H9 (cell line): ENCODE measurements at regions not wholly inside any gene's neighbourhood (a gene's known extent, or its start where the extent isn't known, plus 50 kb on each side); places are given as distances from the start of the nearest gene placed in this dataset.

Experiments used
- DNase-seq: peaks from one replicate; pipeline ENCODE4 v3.0.0-alpha.2; 2017
- H2AFZ ChIP-seq: one replicate; pipeline ENCODE4 v1.6.1; 2013; ENCODE audit warnings: mild to moderate bottlenecking, low read length, control low read depth, moderate library complexity
- H2AK5ac ChIP-seq: 2 replicates; pipeline ENCODE4 v1.6.1; 2013; ENCODE audit warnings: low read length, control low read depth, mixed read lengths; ENCODE audit not compliant: insufficient read length
- H2BK120ac ChIP-seq: one replicate; pipeline ENCODE4 v1.6.1; 2013; ENCODE audit warnings: low read depth, mild to moderate bottlenecking, low read length, control low read depth, inconsistent platforms; ENCODE audit not compliant: poor library complexity, severe bottlenecking
- H2BK12ac ChIP-seq: 2 replicates; pipeline ENCODE4 v1.6.1; 2013; ENCODE audit warnings: low read length, control low read depth, mixed read lengths, low read depth; ENCODE audit not compliant: insufficient read length
- H2BK15ac ChIP-seq: 2 replicates; pipeline ENCODE4 v1.6.1; 2013; ENCODE audit warnings: low read depth, low read length, control low read depth
- H2BK20ac ChIP-seq: one replicate; pipeline ENCODE4 v1.6.1; 2013; ENCODE audit warnings: low read depth, mild to moderate bottlenecking, low read length, control low read depth, inconsistent platforms; ENCODE audit not compliant: poor library complexity, severe bottlenecking
- H2BK5ac ChIP-seq: 2 replicates; pipeline ENCODE4 v1.6.1; 2013; ENCODE audit warnings: low read length, control low read depth, mixed read lengths; ENCODE audit not compliant: insufficient read length
- H3K14ac ChIP-seq: 2 replicates; pipeline ENCODE4 v1.6.1; 2013; ENCODE audit warnings: low read length, control low read depth; ENCODE audit not compliant: insufficient read depth
- H3K18ac ChIP-seq: 2 replicates; pipeline ENCODE4 v1.6.1; 2013; ENCODE audit warnings: low read depth, mild to moderate bottlenecking, mixed read lengths, low read length, control low read depth; ENCODE audit not compliant: insufficient read length
- H3K23ac ChIP-seq: 2 replicates; pipeline ENCODE4 v1.6.1; 2013; ENCODE audit warnings: low read length, control low read depth, mixed read lengths, low read depth; ENCODE audit not compliant: insufficient read length
- H3K23me2 ChIP-seq: 2 replicates; pipeline ENCODE4 v1.6.1; 2013; ENCODE audit warnings: low read depth, mild to moderate bottlenecking, mixed read lengths, low read length, control low read depth; ENCODE audit not compliant: insufficient read length, poor library complexity, severe bottlenecking
- H3K27ac ChIP-seq: 2 replicates; pipeline ENCODE4 v1.5.1; 2013; ENCODE audit warnings: low read length, control low read depth, mixed read lengths, low read depth; ENCODE audit not compliant: insufficient read length
- H3K27me3 ChIP-seq: 2 replicates; pipeline ENCODE4 v1.6.1; 2013; ENCODE audit warnings: low read length, control low read depth, inconsistent platforms; ENCODE audit not compliant: insufficient read depth
- H3K4ac ChIP-seq: 2 replicates; pipeline ENCODE4 v1.6.1; 2013; ENCODE audit warnings: low read depth, mild to moderate bottlenecking, control low read depth, inconsistent platforms, low read length, moderate library complexity
- H3K4me1 ChIP-seq: 2 replicates; pipeline ENCODE4 v1.6.1; 2013; ENCODE audit warnings: low read length, control low read depth, inconsistent platforms; ENCODE audit not compliant: insufficient read depth
- H3K4me2 ChIP-seq: 2 replicates; pipeline ENCODE4 v1.6.1; 2013; ENCODE audit warnings: low read length, control low read depth, mixed read lengths; ENCODE audit not compliant: insufficient read length, insufficient read depth
- H3K56ac ChIP-seq: 2 replicates; pipeline ENCODE4 v1.6.1; 2013; ENCODE audit warnings: low read depth, mild to moderate bottlenecking, mixed read lengths, low read length, control low read depth; ENCODE audit not compliant: insufficient read length
- H3K79me1 ChIP-seq: 2 replicates; pipeline ENCODE4 v1.6.1; 2013; ENCODE audit warnings: low read depth, mild to moderate bottlenecking, moderate library complexity, low read length, control low read depth, inconsistent platforms; ENCODE audit not compliant: insufficient read depth, poor library complexity, severe bottlenecking
- H3K79me2 ChIP-seq: 2 replicates; pipeline ENCODE4 v1.6.1; 2013; ENCODE audit warnings: low read length, control low read depth, inconsistent platforms; ENCODE audit not compliant: insufficient read depth
- H3K9ac ChIP-seq: 2 replicates; pipeline ENCODE4 v1.6.1; 2013; ENCODE audit warnings: low read length, control low read depth, mixed read lengths; ENCODE audit not compliant: insufficient read length; ENCODE audit errors: extremely low read depth
- H3K9me3 ChIP-seq: one replicate; pipeline ENCODE4 v1.6.1; 2013; ENCODE audit warnings: low read depth, low read length, inconsistent platforms; ENCODE audit not compliant: control insufficient read depth
- H3T11ph ChIP-seq: one replicate; pipeline ENCODE4 v1.6.1; 2013; ENCODE audit warnings: mild to moderate bottlenecking, low read length, control low read depth, inconsistent platforms
- H4K20me1 ChIP-seq: one replicate; pipeline ENCODE4 v1.6.1; 2013; ENCODE audit not compliant: control insufficient read depth, insufficient read length, insufficient read depth
- H4K5ac ChIP-seq: 2 replicates; pipeline ENCODE4 v1.6.1; 2013; ENCODE audit warnings: low read depth, mild to moderate bottlenecking, mixed read lengths, low read length, control low read depth; ENCODE audit not compliant: insufficient read length
- H4K8ac ChIP-seq: replicated peaks from 2 replicates; pipeline ENCODE4 v1.6.1; 2013; ENCODE audit warnings: low read length, control low read depth, mixed read lengths, low read depth; ENCODE audit not compliant: insufficient read length
- H4K91ac ChIP-seq: 2 replicates; pipeline ENCODE4 v1.6.1; 2013; ENCODE audit warnings: low read depth, mild to moderate bottlenecking, moderate library complexity, mixed read lengths, low read length, control low read depth; ENCODE audit not compliant: insufficient read length
- H3K27ac Mint-ChIP-seq, 3 experiments: 2 replicates in 2 of 3; 3 replicates in 1 of 3; pipeline ENCODE4 v1.8.0; 2020 to 2021; ENCODE audit warnings: mixed read lengths in 3 of 3, mild to moderate bottlenecking in 1 of 3, moderate library complexity in 1 of 3
- H3K27me3 Mint-ChIP-seq: 2 replicates; pipeline ENCODE4 v1.8.0; 2021; ENCODE audit warnings: low read depth, mild to moderate bottlenecking, moderate library complexity, mixed read lengths
- H3K36me3 Mint-ChIP-seq, 3 experiments: 2 replicates in 2 of 3; 3 replicates in 1 of 3; pipeline ENCODE4 v1.8.0; 2020 to 2021; ENCODE audit warnings: low read depth in 3 of 3, mixed read lengths in 3 of 3; ENCODE audit not compliant: insufficient read depth in 1 of 3
- H3K4me1 Mint-ChIP-seq, 2 experiments: 2 replicates each; pipeline ENCODE4 v1.8.0; 2020; ENCODE audit warnings: mixed read lengths in 2 of 2
- H3K4me3 Mint-ChIP-seq, 2 experiments: 2 replicates in 1 of 2; 3 replicates in 1 of 2; pipeline ENCODE4 v1.8.0; 2020 to 2021; ENCODE audit warnings: mild to moderate bottlenecking in 2 of 2, mixed read lengths in 2 of 2, moderate library complexity in 1 of 2
- H3K9me3 Mint-ChIP-seq, 2 experiments: 2 replicates in 1 of 2; 3 replicates in 1 of 2; pipeline ENCODE4 v1.8.0; 2020; ENCODE audit warnings: mild to moderate bottlenecking in 2 of 2, mixed read lengths in 2 of 2, moderate library complexity in 1 of 2
- CTCF ChIP-seq: fragments of 200-600 bp; sonication (generic); conservative IDR thresholded peaks from 3 replicates; pipeline ENCODE4 v1.8.0; 2021; ENCODE audit warnings: antibody characterized with exemption, mild to moderate bottlenecking
- WGBS: extraction: QIAGEN DNeasy Blood & Tissue Kit; methylation state at CpG from one replicate; pipeline ENCODE4 v1.1.7; 2013; ENCODE audit warnings: missing lambda C conversion rate, low lambda C conversion rate, mixed read lengths; ENCODE audit not compliant: insufficient read length; ENCODE audit errors: extremely low coverage; 5-methylcytosine and 5-hydroxymethylcytosine counted together

- H3K4me1 Mint-ChIP-seq: peaks cover 39 to 56% of the 10 kb centered on the region in 2 experiments
- H4K91ac ChIP-seq: no peak overlapping the region
- no peak overlapping the region for H3K27ac ChIP-seq
- H3K23ac ChIP-seq: no peak overlapping the region
- H3K4ac ChIP-seq: no peak overlapping the region
- H2BK15ac ChIP-seq: no peak overlapping the region
- no peak overlapping the region for H2BK12ac ChIP-seq
- H2BK5ac ChIP-seq: no peak overlapping the region
- no peak overlapping the region for H2AK5ac ChIP-seq
- H3K36me3 Mint-ChIP-seq: no peaks in the 10 kb centered on the region
- no peaks in the 10 kb centered on the region for H3K9me3 ChIP-seq
- TF ChIP-seq CTCF: no peak
- H3K27ac Mint-ChIP-seq: no peak overlapping the region
- H3K4me1 ChIP-seq: 0 out of 2 replicates have a peak, but pooled peaks cover 3% of the 10 kb centered on the region
- H3K27me3 ChIP-seq: no peaks in the 10 kb centered on the region
- H3K4me3 Mint-ChIP-seq: no peak overlapping the region
- no peak overlapping the region for H3K14ac ChIP-seq
- H2AFZ ChIP-seq: no peak overlapping the region
- H2BK20ac ChIP-seq: no peak overlapping the region
- no peak overlapping the region for H2BK120ac ChIP-seq
- H3K79me1 ChIP-seq: no peaks in the 10 kb centered on the region
- no peak overlapping the region for H3K18ac ChIP-seq
- H4K8ac ChIP-seq: no peak overlapping the region
- H3K56ac ChIP-seq: no peak overlapping the region
- no peak overlapping the region for H3K4me2 ChIP-seq
- H4K5ac ChIP-seq: no peak overlapping the region
- H3T11ph ChIP-seq: no peak overlapping the region
- H3K9me3 Mint-ChIP-seq: no peaks in the 10 kb centered on the region
- H3K79me2 ChIP-seq: no peaks in the 10 kb centered on the region
- H3K9ac ChIP-seq: no peak overlapping the region
- no CpG with 5 or more reads among the region's 3 CpGs for WGBS
- no peaks in the 10 kb centered on the region for H3K23me2 ChIP-seq
- no peaks in the 10 kb centered on the region for H4K20me1 ChIP-seq
- no peaks in the 10 kb centered on the region for H3K27me3 Mint-ChIP-seq
- no peak for DNase-seq
These were observed 172.0 kb upstream of the KLF3 start for GRCh38 chr4:38491854-38492478.
